IPS-18a (cell line): ENCODE measurements at regions not wholly inside any gene's neighbourhood (a gene's known extent, or its start where the extent isn't known, plus 50 kb on each side); places are given as distances from the start of the nearest gene placed in this dataset.

Experiments used
- H3K27ac ChIP-seq: one replicate; pipeline ENCODE4 v1.5.1; 2013; ENCODE audit warnings: low read length
- H3K27me3 ChIP-seq: one replicate; pipeline ENCODE4 v1.6.1; 2013; ENCODE audit warnings: mild to moderate bottlenecking, low read length; ENCODE audit not compliant: control insufficient read depth, insufficient read depth
- H3K36me3 ChIP-seq: one replicate; pipeline ENCODE4 v1.6.1; 2013; ENCODE audit warnings: low read depth, low read length; ENCODE audit not compliant: control insufficient read depth
- H3K4me1 ChIP-seq: one replicate; pipeline ENCODE4 v1.6.1; 2013; ENCODE audit warnings: low read depth, low read length; ENCODE audit not compliant: control insufficient read depth
- H3K4me3 ChIP-seq: one replicate; pipeline ENCODE4 v1.5.1; 2013; ENCODE audit warnings: low read length
- H3K9ac ChIP-seq: one replicate; pipeline ENCODE4 v1.6.1; 2013; ENCODE audit warnings: mild to moderate bottlenecking, low read length, moderate library complexity
- H3K9me3 ChIP-seq: one replicate; pipeline ENCODE4 v1.6.1; 2013; ENCODE audit warnings: low read depth, low read length; ENCODE audit not compliant: control insufficient read depth

DNA sequence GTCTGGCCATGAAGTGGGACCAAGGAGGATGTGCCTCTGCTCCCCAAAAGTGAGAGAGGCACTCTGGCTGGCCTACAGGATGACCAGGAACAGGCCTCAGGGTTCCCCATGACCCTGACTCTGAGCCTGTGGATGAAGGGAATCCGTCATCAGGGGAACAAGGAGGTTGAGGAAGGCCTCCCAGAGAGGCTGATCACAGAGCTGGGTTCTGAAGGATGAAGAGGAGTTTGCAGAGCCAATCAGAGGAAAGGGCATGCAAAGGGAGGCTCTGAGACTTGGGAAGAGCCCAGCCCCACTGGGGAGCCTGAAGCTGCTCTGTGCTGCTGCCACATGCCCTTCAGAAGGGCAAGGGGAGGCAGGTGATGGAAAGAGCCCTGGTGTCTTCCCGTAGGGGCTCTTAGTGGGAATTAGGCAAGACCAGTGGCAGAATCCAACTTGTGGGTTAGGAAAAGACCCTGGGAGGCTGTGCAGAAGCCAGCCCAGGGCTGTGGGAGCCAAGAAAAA lies 141.3 kb upstream of the ID2 start:
- H3K36me3 ChIP-seq = no peaks in the 10 kb centered on the region
- no peak overlapping the region for H3K27ac ChIP-seq

DNA sequence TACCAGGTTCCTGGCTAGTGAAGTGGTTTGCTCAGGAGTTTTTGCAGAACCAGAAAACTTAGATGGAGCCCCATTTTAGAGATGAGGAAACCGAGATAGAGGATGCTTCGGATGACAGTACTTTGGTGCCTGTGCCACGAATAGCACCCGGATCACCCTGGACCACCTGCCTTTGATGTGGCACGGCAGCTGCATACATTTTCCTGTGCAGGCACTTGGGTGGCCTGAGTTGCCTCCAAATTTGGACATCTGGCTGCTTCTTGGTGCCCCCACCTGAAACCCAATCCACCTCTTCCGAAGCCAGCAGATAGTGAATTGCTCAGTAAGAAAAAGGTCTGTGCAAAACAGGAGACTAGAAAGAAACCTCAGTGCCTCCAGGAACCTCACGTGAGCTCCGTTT lies 140.6 kb upstream of the ID2 start:
- H3K9ac ChIP-seq = no peak overlapping the region
- H3K36me3 ChIP-seq = no peaks in the 10 kb centered on the region
- H3K9me3 ChIP-seq = no peaks in the 10 kb centered on the region
- no peak overlapping the region for H3K27ac ChIP-seq
- no peaks in the 10 kb centered on the region for H3K27me3 ChIP-seq
- H3K4me1 ChIP-seq = no peaks in the 10 kb centered on the region
- H3K4me3 ChIP-seq = no peak overlapping the region

More for the DNA sequence above, 141.3 kb upstream of the ID2 start:
- H3K9me3 ChIP-seq = no peaks in the 10 kb centered on the region
- no peak overlapping the region for H3K4me3 ChIP-seq
- no peak overlapping the region for H3K9ac ChIP-seq
- no peaks in the 10 kb centered on the region for H3K4me1 ChIP-seq
- no peaks in the 10 kb centered on the region for H3K27me3 ChIP-seq

DNA sequence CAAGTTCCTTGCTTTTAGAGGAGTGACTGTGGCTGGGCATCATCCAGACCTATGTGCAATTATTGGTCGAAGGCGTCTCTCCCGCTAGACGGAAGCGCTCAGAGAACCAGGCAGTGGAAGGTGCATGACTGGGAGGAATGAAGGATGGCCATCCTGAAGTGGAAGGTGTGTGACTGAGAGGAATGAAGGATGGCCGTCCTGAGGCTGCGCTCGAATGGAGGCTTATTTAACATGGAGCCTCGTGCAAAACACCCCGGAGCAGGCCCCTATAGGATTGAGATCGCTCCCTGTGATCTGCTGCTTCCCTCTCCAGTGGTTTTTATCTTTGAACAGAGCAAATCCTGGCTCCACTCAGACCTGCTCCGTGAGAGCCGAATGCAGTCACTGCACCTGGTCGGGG lies 140.2 kb upstream of the ID2 start:
- Histone ChIP-seq H3K4me3 (no peak overlapping the region), H3K27ac (no peak overlapping the region), H3K9ac (no peak overlapping the region), H3K4me1 (no peaks in the 10 kb centered on the region), H3K27me3 (no peaks in the 10 kb centered on the region), H3K9me3 (no peaks in the 10 kb centered on the region), H3K36me3 (no peaks in the 10 kb centered on the region)

DNA sequence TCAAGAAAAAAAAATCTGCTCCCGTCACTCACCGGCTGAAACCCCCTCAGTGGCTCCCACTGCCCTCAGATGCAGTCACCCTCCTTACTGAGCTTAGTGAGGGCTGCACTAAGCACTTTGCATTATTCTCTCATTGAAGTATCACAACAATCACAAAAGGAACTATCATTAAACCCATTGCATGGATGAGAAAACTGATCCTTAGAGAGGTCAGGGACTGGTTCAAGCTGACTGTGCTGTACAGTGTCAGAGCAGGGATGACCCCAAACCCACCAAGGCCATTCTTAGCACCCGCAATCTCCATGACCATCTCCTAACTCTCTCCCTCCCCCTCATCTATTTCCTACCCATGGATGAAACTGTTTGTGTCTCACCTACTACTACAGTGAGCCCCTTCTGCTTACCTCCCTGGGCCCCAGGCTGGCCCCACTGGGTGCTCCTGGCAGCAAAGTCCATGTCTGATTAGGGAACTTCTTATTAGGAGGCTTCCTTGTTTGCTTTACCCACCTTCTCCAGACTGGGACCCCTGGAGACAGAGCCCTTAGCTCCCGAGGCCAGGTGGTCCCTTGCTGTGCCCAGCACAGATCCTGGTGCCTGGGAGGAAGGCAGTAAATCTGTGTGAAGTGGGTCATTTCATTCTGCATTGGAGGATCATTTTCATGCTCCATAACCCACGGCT lies 139.3 kb upstream of the ID2 start:
- no peak overlapping the region for H3K27ac ChIP-seq
- H3K4me3 ChIP-seq = no peak overlapping the region
- H3K9ac ChIP-seq = no peak overlapping the region
- H3K9me3 ChIP-seq = no peaks in the 10 kb centered on the region
- H3K4me1 ChIP-seq = no peaks in the 10 kb centered on the region
- no peaks in the 10 kb centered on the region for H3K27me3 ChIP-seq
- H3K36me3 ChIP-seq = no peaks in the 10 kb centered on the region

DNA sequence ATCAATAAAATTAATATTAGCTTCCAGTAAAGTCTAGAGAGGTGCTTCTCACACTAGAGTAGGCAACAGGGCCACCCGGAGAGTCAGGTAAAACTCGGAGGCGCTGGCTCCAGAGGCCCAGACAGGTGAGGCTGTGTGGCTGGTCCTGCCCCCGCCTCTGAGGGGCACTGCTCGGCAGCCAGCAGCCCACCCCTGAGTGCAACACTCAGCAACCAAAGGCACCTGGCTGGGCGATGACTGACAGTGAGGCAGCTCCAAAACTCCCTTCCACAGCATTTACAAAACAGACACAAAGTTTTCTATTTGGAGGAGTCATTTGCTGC lies 138.8 kb upstream of the ID2 start:
- Histone ChIP-seq H3K9ac (no peak overlapping the region), H3K27me3 (no peaks in the 10 kb centered on the region), H3K4me1 (no peaks in the 10 kb centered on the region), H3K9me3 (no peaks in the 10 kb centered on the region), H3K36me3 (no peaks in the 10 kb centered on the region), H3K4me3 (no peak overlapping the region), H3K27ac (no peak overlapping the region)

DNA sequence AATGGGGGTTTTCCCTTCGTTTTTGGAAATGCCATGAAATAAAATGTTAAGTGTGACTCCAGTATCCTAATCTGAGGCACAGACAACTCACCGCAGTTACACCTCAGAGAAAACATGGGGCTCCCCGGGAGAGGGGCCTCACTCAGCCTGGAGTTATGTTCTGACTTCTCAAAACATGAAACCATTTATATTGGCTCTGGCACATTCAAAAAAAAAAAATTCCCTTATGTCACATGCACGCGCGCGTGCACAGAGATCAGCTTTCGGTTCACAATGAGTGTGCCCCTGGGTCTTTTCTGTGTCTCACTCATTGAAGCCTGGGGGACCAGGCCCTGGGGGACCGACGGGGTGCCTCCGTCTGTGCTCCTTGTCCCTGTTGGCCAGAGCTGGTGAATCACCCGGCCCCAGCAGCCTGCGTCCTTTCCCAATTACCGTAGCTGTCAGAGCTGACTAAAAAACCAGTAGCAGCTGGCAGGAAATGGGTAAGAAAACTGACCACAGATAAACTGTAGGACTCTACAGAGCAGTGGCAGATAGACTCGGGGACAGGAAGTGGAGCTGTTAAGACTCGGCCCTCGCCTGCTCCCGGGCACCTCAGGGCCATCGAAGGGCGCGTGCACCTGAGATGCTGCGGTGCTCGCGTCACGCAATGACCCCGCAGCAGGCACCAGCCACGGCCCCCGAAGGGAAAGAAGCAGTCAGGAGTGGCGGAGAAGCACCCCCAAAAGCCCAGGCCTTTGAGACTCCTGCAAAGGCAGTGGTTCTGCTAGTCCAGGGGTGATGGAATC lies 138.3 kb upstream of the ID2 start:
- Histone ChIP-seq H3K27ac (no peak overlapping the region), H3K4me3 (no peak overlapping the region), H3K27me3 (no peaks in the 10 kb centered on the region), H3K36me3 (no peaks in the 10 kb centered on the region), H3K9me3 (no peaks in the 10 kb centered on the region), H3K9ac (no peak overlapping the region), H3K4me1 (no peaks in the 10 kb centered on the region)

DNA sequence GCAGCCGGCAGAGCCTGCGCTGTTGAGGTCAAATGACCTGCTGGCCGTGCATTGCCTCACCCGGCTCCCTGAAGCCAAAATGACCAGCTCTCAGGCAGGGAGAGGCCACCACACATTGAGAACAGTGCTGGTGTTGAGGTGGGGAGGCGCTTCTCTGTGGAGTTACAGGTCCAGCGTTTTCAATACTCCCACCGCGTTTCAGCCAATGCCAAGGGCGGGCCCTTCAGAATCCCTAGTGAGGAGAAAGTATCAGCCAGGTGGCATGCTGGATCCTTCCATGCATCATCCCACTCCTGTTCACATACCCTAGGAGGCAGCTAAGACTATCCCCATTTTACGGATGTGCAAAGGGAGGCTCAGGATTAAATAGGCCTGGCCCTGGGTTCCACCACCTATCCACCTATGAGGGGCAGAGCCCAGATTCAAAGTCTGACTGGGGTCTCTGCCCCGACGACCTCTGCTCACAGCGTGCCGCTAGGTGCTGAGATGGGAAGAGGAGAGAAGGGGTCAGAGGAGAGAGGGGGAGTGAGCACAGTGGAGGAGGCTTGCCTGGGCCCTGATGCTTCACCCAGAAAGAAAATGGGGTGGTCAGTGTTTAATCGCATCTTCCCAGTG lies 137.6 kb upstream of the ID2 start:
- no peak overlapping the region for H3K9ac ChIP-seq
- H3K4me3 ChIP-seq = no peak overlapping the region
- no peaks in the 10 kb centered on the region for H3K27me3 ChIP-seq
- H3K9me3 ChIP-seq = no peaks in the 10 kb centered on the region
- H3K4me1 ChIP-seq = no peaks in the 10 kb centered on the region
- H3K36me3 ChIP-seq = no peaks in the 10 kb centered on the region
- no peak overlapping the region for H3K27ac ChIP-seq

DNA sequence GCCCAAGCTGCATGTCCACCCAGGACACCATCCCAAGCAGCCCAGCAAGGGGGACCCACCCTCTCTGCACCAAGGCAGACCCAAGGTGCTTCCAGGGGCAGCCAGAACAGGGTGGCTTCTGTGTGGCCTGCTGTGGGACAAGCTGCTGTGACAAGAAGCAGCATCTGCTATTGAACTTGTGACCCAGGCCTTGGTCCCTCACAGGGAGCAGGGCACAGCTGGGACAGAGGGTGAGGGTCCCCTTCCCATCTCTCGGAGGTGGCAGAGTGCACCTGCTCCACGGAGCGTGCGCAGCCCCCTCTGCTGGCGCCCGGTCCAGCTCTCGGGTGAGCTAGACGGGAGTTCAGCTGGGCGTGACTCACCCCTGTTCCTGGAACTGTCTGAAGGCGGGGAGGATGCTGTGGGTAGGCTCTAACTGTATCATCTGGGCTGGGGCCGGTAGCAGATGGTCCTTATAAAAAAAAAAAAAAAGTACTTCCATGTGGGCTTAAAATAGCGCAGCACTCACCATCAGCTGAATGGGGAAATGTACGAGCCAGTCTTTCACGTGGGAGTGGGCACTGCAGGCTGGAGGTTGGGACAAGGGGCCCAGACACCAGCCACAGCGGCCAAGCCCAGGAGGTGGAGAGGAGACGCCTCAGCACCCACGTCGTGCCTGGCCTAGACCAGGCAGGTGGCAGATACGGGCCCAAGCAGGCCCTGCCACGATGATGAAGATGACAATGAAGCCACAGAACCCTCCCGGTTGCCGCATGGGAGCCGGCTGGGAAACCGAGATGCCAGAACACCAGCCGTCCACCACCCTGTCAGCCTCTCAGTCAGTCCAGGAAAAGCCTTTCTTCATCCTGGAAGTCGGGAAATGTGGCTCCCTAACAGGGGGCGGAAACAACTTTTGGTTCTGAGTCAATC lies 136.8 kb upstream of the ID2 start:
- Histone ChIP-seq H3K27me3 (no peaks in the 10 kb centered on the region), H3K36me3 (no peaks in the 10 kb centered on the region), H3K27ac (no peak overlapping the region), H3K4me3 (no peak overlapping the region), H3K4me1 (no peaks in the 10 kb centered on the region), H3K9me3 (no peaks in the 10 kb centered on the region), H3K9ac (no peak overlapping the region)

DNA sequence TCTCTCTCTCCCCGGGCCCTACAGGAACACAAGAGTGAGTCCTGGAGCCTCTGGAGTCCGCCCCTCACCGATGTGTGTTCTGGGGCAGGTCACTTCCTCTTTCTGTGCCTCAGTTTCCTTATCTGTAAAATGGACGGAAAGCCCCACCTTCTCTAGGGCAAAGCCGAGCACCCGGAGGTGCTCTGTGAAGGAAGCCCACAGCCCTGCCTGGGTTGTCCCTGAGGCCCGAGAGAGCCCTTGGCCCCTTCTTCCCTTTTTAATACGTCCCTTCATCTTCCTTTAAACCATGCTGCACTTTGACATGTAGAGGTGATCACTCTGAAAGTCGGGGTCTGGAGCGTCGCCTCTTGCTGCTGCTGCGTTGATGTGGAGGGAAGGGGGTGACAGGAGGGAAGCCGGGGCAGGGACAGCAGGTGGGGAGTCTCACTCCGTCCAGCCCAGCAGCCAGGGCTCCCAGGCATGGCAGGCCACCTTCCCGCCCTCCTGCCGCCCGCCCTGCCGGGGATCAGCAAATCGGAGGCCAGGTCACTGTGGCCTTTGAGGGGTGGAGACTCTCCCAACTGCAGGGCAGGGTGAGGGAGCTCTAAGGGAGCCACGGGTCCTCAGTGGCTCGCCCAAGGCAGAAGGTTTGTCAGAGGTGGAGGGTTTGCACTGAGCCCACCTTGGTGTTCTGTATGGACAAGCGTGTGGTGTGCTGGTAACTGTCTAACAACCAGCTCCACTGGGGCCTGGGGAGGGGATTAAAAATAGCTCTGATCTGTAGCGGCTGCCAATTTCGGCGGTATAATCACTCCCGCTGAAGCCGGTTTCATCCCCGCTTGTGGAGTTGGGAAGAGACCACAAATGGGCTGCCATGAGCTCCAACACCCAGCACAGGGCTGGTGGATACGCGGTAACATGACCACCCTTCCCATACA lies 135.9 kb upstream of the ID2 start:
- Histone ChIP-seq H3K4me3 (no peak overlapping the region), H3K4me1 (no peaks in the 10 kb centered on the region), H3K9ac (no peak overlapping the region), H3K9me3 (no peaks in the 10 kb centered on the region), H3K36me3 (no peaks in the 10 kb centered on the region), H3K27me3 (no peaks in the 10 kb centered on the region), H3K27ac (no peak overlapping the region)

DNA sequence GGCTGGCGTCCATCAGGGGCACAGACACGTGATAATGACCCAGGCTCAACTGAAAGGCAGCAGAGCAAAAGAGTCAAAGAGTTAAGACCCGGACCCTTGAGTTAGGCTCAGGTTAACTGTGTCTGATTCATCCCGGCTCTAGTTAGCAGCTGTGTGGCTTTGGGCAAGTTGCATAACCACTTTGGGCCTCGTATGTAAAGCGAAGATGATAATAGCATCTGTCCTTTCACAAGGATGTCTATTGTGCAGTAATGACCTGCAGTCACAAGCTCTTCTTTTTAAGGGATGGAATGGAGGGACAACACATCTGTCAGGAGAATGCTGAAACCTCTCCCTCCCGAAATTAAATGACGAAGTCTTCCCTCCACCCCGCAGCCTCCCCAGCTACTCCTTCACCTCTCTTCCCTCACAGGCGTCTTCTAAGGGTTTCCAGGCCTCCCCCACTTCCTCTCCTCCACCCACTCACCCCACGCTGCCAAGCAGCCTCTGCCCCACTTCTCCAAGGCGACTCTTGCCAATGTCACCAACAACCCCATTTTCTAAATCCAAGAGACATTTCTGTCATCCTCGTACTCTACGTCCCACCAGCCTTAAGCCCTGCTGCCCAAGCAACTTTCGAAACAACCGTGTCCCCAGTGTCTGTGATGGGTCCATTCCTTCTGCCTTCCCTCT lies 135.1 kb upstream of the ID2 start:
- H3K9me3 ChIP-seq = no peaks in the 10 kb centered on the region
- no peaks in the 10 kb centered on the region for H3K4me1 ChIP-seq
- no peaks in the 10 kb centered on the region for H3K27me3 ChIP-seq
- H3K27ac ChIP-seq = no peak overlapping the region
- no peak overlapping the region for H3K4me3 ChIP-seq
- no peak overlapping the region for H3K9ac ChIP-seq
- no peaks in the 10 kb centered on the region for H3K36me3 ChIP-seq
